BJ (cell line): ENCODE measurements at regions not wholly inside any gene's neighbourhood (a gene's known extent, or its start where the extent isn't known, plus 50 kb on each side); places are given as distances from the start of the nearest gene placed in this dataset.

Experiments used
- CTCF ChIA-PET: fragments of 350-600 bp; formaldehyde crosslinking; extraction: SDS; loops from one replicate; lab custom pipeline; 2021; ENCODE audit warnings: antibody characterized with exemption, inconsistent platforms; lab: Yijun Ruan, JAX
- POLR2A ChIA-PET: fragments of 300-600 bp; sonication (Branson Sonifier 250); formaldehyde crosslinking; extraction: SDS; loops from one replicate; lab custom pipeline; 2021; ENCODE audit warnings: antibody characterized with exemption; lab: Charles Lee
- DNase-seq: peaks from one replicate; pipeline ENCODE4 v3.0.0-alpha.2; 2011; ENCODE audit warnings: low read depth
- H3K27me3 ChIP-seq: 2 replicates; pipeline ENCODE4 v1.6.0; 2011; ENCODE audit warnings: low read length; ENCODE audit not compliant: control insufficient read depth, insufficient read depth
- H3K36me3 ChIP-seq: 2 replicates; pipeline ENCODE4 v1.5.1; 2011; ENCODE audit warnings: low read length; ENCODE audit not compliant: control insufficient read depth, insufficient read depth
- H3K4me3 ChIP-seq: 2 replicates; pipeline ENCODE4 v1.5.1; 2011; ENCODE audit warnings: low read depth, mild to moderate bottlenecking, control low read depth, low read length
- CTCF ChIP-seq: IDR thresholded peaks from 2 replicates; pipeline ENCODE4 v1.5.1; 2011; ENCODE audit warnings: low read depth, mild to moderate bottlenecking, control low read depth, inconsistent platforms, low read length, moderate library complexity; ENCODE audit not compliant: insufficient read depth

GRCh38 chr16:74070237-74070636 lies 226.4 kb upstream of the PSMD7 start:
- no peak for TF ChIP-seq CTCF
- ChIA-PET POLR2A (no interaction called here), CTCF (interaction anchor here (1.4 kb wide), 1 partner anchor 13 kb away, joined by 3 read pairs; no protein-coding TSS in a partner anchor)

GRCh38 chr16:74064120-74064735 lies 232.4 kb upstream of the PSMD7 start:
- Histone ChIP-seq H3K4me3 (no peak overlapping the region), H3K27me3 (no peaks in the 10 kb centered on the region), H3K36me3 (no peaks in the 10 kb centered on the region)
- ChIA-PET POLR2A (no interaction called here), CTCF (interaction anchor here (2.1 kb wide), 1 partner anchor 10 kb away, joined by 5 read pairs; no protein-coding TSS in a partner anchor)
- no peak for DNase-seq
- no peak for TF ChIP-seq CTCF

More at GRCh38 chr16:74070237-74070636, 226.4 kb upstream of the PSMD7 start:
- DNase-seq: no peak
- H3K27me3 ChIP-seq: no peaks in the 10 kb centered on the region
- H3K36me3 ChIP-seq: no peaks in the 10 kb centered on the region
- H3K4me3 ChIP-seq: no peak overlapping the region

- H3K4me3 ChIP-seq: no peak overlapping the region
- H3K36me3 ChIP-seq: no peaks in the 10 kb centered on the region
- H3K27me3 ChIP-seq: no peaks in the 10 kb centered on the region
- ChIA-PET POLR2A (no interaction called here), CTCF (no interaction called here)
- no peak for DNase-seq
- TF ChIP-seq CTCF: no peak
Observed at GRCh38 chr16:74053826-74054225, 242.8 kb upstream of the PSMD7 start.

GRCh38 chr16:74053312-74053711 lies 243.3 kb upstream of the PSMD7 start:
- Histone ChIP-seq H3K4me3 (no peak overlapping the region), H3K27me3 (no peaks in the 10 kb centered on the region), H3K36me3 (no peaks in the 10 kb centered on the region)
- no peak for TF ChIP-seq CTCF
- DNase-seq: no peak
- ChIA-PET CTCF (no interaction called here), POLR2A (no interaction called here)

GRCh38 chr16:74052016-74052415 lies 244.6 kb upstream of the PSMD7 start:
- TF ChIP-seq CTCF: no peak
- H3K36me3 ChIP-seq: no peaks in the 10 kb centered on the region
- no peak overlapping the region for H3K4me3 ChIP-seq
- no peak for DNase-seq
- ChIA-PET POLR2A (no interaction called here), CTCF (interaction anchor here (0.6 kb wide), 1 partner anchor 32 kb away, joined by 3 read pairs; no protein-coding TSS in a partner anchor)
- no peaks in the 10 kb centered on the region for H3K27me3 ChIP-seq
